ENCODE measurements at regions not wholly inside any gene's neighbourhood (a gene's known extent, or its start where the extent isn't known, plus 50 kb on each side); places are given as distances from the start of the nearest gene placed in this dataset.
"Not testable (repeated sequence)": the region's sequence is repeated elsewhere in the genome, so short reads cannot be mapped to it uniquely, and the experiment has no call there.

DNA sequence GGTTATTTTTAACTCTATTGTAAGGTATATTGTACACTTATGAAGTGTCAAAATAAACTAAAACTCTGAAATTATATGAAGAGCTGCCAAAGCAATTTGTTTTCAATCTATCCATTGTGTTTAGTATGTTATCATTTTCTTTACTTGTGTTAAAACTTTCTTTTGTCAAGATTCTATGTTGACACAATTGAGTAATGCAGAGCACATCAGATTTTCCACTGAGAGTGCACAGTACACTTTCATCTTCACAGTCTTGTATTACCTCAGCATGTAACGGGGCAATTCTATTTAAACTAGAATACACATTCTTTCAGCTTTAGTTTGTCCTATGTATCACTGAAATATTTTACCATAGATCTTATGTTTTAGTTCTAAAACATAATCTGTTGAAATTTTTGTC is 304.4 kb upstream of the ZC3H15 start:
- no peak for DNase-seq (ENCODE audit: low spot score)

DNA sequence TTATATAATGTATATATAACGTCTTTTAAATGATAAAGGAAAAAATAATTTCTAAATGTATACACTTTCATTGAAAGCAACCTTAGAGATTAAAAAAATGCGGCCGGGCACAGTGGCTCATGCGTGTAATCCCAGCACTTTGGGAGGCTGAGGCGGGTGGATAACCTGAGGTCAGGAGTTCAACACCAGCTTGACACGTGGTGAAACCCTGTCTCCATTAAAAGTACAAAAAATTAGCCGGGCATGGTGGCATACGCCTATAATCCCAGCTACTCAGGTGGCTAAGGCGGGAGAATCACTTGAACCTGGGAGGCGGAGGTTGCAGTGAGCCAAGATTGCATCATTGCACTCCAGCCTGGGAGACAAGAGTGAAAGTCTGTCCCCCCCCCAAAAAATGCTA is 303.7 kb upstream of the ZC3H15 start:
- DNase-seq (ENCODE audit: low spot score) = not testable (repeated sequence)

DNA sequence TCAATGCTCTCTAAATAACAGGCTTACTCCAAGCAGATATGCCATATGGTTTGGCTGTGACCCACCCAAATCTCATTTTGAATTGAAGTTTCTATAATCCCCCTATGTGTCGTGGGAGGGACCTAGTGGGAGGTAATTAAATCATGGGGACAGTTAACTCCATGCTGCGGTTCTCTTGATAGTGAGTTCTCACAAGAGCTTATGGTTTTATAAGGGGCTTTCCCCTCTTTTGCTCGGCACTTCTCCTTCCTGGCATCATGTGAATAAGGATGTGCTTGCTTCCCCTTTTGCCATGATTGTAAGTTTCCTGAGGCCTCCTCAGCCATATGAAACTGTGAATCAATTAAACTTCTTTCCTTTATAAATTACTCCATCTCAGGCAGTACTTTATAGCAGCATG is 302.7 kb upstream of the ZC3H15 start:
- no peak for DNase-seq (ENCODE audit: low spot score)

DNA sequence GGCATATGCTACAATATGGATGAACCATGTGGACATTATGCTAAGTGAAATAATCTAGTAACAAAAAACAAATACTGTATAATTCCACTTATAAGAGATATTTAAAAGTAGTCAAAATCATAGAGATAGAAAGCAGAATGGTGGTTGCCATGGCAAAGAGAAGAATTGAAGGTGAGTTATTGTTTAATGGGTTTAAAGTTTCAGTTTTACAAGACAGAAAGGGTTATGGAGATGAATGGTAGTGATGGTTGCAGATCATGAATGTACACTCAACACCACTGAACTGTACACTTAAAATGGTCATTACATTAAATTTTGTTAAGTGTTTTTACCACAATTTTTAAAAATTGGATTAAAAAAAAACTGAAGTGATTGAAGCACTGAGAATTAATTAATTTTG is 298.2 kb upstream of the ZC3H15 start:
- no peak for DNase-seq (ENCODE audit: low spot score)

DNA sequence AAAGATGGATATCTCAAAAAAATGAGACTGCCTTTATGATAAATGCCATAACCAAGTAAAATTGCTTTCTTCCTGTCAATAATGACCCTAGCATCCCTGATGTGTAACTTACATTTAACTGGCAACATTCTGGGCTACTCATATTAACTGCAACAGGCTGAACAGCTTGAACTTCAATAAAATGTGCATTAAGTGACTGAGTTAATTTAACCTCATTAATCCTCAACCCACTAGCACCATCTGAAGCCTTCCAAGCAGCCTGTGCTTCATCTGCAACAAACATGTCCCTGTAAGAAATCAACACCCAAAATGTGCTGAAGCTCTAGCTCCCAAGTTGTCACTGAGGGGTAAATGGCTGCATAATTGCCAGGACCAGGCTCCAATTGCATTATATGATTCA is 296.2 kb upstream of the ZC3H15 start:
- no peak for DNase-seq (ENCODE audit: low spot score)

DNA sequence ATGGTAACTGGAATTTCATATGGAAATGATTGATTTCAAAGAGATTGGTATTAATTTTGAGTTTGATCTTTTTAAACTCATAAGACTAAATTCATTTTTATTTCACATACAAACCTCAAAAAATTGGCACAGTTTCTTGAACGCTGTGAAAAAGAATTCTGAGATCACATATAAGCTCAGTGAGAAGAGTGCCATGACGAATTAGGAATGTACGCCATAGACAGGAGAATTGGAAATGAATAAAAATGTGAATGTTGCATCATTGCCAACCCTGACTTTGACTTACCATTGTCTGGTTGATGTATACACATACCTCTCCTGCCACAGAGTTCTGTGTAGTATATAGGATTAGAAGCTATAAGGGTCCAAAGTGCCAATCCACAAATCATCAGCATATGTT is 290.4 kb upstream of the ZC3H15 start:
- DNase-seq (ENCODE audit: low spot score) = no peak

DNA sequence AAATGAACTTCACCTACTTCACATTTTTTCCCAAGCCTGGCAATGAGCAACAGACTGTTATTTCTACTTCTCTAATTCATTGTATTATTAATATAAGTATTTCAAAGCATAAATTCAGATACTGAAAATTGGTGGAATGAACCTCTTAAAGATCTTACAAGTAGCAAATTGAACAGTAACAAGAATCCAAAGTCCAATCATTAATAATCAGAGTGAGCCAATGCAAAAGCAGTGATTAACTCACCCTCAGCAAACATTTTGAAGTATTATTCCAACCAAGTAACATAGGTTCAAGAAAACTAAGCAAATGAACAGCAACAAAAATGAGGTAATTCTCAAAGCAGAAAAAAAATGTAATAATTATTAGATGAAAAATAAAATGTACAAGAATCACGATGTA is 288.1 kb upstream of the ZC3H15 start:
- DNase-seq (ENCODE audit: low spot score) = no peak

DNA sequence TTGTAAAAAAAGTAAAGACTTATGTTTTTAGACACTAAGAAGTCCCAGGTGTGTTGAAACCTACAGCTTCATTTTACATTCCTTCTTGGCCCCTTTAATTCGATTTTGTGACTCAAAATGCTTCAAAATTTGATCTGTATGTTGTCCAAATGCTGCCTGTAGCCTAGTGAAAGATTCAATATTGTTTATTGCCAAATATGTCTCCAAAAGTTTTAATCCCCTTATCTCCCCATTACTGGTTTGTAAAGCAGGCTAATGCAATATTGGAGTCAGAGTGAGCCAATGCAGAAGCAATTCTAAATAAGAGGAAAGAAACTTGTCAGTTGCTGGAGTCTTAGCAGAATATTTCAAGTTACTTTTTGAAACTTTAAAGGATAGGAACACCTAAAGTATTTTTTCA is 287.0 kb upstream of the ZC3H15 start:
- no peak for DNase-seq (ENCODE audit: low spot score)

DNA sequence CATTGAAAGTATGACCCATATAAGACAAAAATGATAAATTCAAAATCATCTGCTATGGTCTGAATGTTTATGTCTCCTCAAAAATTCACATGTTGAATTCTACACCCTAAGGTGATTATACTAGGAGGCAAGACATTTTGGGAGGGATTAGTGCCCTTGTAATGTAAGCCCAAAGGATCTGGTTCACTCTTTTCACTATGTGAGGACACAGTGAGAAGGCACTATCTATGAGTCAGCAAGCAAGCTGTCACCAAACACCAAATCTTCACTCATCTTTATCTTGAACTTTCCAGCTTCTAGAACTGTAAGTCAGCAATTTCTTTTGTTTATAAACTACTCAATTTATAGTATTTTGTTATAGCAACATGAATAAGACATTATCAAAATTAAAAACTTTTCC is 284.7 kb upstream of the ZC3H15 start:
- DNase-seq (ENCODE audit: low spot score) = no peak

DNA sequence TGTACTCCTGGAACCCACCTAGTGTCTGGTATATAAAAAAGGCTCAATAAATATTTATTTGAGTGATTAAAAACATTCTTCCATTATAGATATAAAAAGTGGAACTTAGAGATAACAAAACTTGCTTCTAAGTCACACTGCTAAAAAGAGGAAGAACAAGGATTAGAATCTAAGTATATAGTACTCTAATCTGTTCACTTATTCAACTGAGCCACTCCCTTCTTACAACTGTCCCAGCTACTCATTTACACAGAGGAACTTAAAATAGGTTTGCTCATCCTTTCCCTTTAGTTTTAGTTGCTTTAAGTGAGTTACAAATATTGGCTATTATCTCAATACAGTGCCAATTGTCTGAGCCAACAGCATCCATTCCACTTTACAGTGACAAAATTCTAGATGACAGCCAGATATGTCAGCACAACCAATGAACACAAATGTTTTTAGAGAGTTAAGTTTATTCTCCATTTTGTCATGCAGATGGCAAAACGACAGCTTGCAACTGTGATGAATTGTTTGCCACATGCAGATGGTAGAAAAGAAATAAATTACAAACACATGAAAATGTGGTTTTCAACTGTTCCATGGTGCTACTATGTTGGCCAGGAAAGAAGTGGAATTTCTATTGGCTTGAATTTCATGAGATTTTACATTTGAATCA is 280.7 kb upstream of the ZC3H15 start:
- DNase-seq (ENCODE audit: low spot score) = no peak

DNA sequence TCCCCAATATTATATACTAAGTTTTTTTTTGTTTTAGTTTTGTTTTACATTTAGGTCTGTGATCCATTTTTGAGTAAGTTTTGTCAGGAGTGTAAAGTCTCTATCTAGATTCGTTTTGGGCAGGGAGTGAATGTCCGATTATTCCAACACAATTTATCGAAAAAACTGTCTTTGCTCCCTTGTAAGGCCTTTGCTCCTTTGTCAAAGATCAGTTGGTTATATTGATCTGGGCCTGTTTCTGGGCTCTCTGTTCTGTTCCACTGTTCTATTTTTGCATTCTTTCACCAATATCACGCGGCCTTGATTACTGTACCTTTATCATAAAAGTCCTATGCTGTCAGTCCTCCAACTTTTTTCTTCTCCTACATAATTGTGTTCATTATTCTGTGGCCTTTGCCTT is 276.5 kb upstream of the ZC3H15 start:
- DNase-seq (ENCODE audit: low spot score) = no peak

DNA sequence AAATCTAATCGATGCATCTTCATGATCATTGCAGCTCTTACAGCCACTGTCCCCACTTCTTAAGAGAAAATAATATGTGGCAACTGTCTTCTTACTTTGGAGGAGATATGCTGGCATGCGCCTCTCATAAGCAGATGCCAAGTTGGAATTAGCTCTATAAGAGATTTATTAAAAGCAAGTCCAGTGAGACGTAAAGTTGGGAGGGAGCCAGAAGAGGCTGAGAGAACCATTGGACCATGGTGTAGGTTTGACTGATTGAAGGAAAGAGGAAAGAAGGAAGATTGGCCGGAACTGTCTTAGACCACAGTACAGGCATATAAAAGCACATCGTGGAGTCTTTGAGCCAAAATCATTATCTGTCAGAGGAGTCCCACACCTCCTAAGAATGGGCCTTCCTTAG is 265.7 kb upstream of the ZC3H15 start:
- no peak for DNase-seq (ENCODE audit: low spot score)

DNA sequence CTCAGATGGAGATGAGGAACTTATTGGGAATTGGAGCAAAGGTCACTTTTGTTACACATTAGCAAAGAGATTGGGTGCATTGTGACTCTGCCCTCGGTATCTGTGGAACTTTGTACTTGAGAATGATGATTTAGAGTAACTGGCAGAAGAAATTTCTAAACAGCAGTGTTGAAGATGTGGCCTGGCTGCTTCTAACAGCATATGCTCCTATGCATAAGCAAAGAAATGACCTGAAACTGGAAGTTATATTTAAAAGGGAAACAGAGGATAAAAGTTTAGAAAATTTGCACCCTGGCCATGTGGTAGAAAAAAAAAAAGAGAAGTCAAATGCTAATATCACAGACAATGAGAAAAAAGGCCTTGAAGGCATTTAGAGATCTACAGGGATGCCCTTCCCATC is 256.8 kb upstream of the ZC3H15 start:
- no peak for DNase-seq (ENCODE audit: low spot score)

DNA sequence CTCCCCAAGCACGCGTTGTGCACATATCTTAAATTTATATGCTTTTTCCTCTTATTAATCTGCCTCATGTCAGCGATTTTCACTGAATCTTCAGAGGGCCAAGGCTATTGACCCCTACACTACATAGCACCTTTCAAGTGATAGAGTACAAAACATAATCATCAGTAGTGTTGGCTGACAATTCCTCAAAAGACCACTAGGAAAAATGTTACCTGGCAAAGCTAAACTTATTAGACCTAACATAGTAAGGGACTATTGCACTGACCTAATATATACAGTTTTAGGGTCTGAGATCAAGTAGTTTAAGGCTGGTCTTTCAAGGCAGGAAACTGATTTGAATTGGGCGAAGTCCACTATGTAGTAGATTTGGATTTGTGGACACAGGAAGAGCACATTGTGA is 244.2 kb upstream of the ZC3H15 start:
- no peak for DNase-seq (ENCODE audit: low spot score)

DNA sequence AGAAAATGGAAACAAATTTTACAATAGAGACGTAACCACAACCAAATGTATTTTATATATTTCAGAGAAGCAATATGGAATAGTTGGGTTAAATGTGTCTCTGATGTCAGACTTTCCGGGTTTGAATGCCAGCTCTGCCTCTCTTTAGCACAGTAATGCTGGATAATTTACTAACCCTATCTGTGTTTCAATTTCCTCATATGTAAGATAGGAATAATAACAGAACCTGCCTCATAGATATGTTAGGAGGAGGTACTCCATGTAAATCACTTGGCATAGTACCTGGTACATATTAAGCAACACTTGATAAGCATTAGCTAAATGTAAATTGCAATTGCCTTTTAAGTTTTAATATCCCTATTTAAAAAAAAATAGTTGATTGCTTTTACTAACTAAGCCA is 231.3 kb upstream of the ZC3H15 start:
- no peak for DNase-seq (ENCODE audit: low spot score)

DNA sequence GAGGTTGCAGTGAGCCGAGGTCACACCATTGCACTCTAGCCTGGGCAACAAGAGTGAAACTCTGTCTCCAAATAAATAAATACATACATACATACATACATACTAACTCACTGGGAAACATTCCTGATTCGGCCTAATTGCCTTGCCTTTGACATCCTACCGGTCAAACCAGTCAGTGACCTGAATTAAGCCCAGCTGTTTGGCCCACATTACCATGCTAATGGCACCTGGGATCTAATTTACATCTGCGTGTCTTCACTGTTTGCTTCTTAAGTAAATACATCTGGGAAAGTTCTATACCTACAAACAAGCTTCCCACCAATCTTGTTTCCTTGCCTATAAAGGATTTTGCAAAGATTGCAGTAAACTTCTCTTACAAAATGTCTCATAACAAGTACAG is 230.2 kb upstream of the ZC3H15 start:
- DNase-seq (ENCODE audit: low spot score) = no peak

DNA sequence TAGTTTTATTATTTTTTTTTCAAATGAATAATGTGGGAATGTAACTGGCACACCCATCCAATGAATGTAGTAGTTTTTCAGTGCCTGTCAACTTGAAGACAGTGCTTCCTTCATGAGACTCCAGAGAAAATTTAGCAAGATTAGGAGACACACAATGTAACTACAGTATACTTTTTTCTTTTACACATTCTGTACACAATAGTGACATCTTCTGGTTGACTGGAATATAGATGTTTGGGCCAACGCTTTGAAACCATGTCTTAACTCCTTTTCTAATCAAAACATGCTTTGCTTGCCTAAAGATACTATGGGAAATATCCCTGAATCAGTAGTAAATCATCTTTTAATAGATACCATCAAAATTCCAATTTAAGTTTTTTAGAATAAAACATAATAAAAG is 229.5 kb upstream of the ZC3H15 start:
- DNase-seq (ENCODE audit: low spot score) = peak; percentile 7

DNA sequence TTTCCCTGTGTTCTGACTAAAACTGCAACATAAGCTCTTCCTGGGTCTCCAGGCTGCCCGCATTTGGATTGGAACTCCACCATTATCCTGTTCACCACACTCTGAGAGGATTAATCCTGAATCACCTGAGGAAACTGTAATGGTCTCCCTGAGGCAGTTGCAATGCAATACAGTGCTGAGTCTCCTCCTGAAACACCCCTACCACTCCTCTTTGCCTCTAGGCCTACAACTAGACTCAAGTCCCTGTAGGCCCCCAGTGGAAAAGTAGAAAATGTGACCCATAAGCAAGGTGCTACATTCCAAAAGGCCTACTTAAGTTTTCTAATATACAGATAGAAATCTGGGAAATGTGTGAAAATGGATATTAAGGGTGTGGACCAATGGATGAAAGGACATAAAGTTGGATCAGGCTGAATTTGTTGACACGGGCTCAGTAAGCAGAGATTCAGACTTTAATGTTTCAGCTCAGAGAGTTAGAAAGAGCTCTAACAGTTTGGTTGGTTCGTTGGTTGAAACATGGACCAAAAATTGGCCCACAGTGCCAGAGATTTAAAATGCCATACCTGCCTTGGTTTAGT is 222.3 kb upstream of the ZC3H15 start:
- no peak for DNase-seq (ENCODE audit: low spot score)

DNA sequence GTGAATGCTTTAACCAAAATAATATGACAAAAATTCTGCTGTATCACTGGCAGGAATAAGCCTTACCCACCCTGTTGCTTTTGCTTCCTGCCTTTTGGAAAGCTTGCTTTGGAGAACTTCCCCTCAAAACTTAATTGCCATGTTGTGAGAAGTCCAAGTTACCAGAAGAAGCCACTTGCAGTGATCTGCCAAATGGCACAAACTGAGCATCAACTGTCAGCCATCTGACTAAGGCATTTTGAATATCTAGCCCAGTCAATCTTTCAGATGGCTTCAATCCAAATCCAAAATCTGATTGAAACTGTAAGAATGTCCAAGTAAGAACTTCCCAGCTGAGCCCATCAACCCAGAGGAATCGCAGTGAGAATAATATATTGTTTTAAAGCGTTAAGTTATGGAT is 216.5 kb upstream of the ZC3H15 start:
- no peak for DNase-seq (ENCODE audit: low spot score)

DNA sequence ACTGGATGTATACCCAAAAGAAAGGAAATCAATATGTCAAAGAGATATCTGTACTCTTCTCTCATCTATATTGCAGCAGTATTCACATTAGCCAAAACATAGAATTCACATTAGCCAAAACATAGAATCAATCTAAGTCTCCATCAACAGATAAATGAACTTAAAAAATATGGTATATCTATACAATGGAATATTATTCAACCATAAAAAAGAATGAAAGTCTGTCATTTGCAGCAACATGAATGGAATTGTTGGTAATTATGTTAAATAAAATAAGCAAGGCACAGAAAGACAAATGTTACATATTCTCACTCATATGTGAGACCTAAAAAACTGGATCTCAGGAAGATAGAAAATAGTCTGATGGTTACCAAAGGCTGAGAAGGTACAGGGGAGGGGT is 212.1 kb upstream of the ZC3H15 start:
- DNase-seq (ENCODE audit: low spot score) = no peak

DNA sequence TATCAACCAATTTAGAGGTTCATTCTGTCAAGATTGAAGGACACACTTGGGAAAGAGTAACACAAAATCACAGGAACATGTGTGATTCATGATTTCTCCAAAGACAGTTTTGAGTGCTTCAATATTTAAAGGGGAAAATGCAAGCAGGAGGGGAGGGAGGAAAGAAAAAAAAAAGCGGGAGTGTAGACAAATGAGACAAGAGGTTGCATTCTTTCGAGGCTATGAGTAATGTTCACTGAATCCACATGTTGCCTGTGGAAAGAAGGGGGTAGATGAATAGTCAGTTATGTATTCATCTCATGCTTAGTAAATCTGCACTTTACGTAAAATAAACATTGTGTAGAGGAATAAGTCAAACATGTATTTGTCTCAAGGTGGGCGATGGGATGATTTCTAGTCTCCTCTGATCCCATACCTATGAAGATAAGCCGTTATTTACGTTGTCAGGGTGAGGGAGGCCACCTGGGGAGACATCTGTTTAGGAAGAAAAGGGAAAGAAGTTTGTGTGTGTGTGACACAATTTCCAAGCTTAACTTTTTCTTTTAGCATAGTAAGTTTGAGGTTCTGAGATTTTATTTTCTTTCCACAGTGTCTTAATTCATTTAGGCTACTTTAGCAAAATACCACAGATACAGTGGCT is 211.0 kb upstream of the ZC3H15 start:
- peak; percentile 22 for DNase-seq (ENCODE audit: low spot score)

DNA sequence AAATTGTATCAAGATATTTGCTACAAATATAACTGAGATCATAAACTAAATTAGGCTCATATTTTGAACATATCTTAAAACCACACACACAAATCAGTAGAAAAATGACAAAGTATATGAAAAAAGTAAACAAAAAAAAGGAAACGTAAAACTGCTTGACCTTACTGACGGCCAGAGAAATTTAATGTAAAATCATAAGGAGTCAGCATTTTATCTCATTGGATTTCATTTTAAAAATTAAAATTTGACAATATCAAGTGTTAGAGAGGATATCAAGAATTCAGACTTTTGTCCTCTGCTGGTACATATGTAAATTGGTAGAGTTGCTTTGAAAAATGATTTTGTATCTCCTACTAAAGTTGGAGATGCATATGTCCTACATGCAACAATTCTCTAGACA is 209.2 kb upstream of the ZC3H15 start:
- no peak for DNase-seq (ENCODE audit: low spot score)

DNA sequence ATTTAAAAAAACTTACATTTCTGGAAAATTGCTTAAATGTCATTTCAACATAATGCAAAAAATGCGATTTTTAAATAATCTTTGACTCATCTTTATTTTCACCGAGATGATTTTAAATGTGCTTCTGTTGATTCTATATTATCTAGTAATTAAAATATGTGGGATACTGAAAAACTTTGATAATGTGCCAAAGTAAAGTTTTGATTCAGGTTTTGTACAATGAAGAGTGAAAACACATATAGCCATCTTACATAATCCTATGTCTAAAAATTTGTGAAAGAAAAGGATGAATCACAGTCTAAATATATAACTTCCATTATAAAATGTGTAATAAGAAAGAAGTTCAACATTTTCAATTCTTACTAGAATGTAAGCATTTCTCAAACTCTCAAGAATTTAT is 204.3 kb upstream of the ZC3H15 start:
- no peak for DNase-seq (ENCODE audit: low spot score)

DNA sequence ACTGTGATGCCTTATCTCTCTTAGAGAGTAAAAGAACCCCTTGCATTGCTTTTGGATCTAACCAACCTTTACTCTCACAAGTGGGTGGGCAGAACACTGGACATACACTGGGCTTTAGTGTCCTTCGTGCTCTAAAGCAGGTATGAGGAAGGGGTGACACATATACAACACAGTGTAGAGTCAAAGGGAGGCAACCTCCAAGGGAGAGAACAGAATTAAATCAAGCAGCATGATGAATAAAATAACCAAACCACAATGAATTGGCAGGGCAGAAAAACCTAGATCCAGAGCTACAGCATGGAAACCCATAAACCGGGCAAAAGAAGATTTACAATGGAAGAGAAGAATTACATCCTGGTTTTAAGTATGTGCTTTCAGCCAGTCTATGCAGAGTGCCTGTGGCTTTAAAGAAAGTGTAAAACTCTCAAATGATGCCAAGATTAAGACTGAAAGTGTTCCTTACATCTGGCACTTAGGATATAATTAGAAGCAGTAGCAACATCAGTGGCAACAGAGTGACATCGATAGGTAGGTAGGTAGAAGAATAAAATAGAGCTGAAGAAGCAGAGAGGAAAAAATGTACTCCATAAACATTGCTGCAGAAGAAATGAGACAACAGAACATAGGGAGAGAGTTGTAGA is 191.7 kb upstream of the ZC3H15 start:
- no peak for DNase-seq (ENCODE audit: low spot score)
